AG04450 (cell line): ENCODE measurements at regions not wholly inside any gene's neighbourhood (a gene's known extent, or its start where the extent isn't known, plus 50 kb on each side); places are given as distances from the start of the nearest gene placed in this dataset.

Experiments
- CTCF ChIA-PET: fragments of 300-600, 350-600 bp; formaldehyde crosslinking; extraction: SDS; loops from one replicate; lab custom pipeline; 2022; ENCODE audit warnings: antibody characterized with exemption, inconsistent platforms; lab: Charles Lee
- POLR2A ChIA-PET: fragments of 350-600 bp; formaldehyde crosslinking; extraction: SDS; loops from one replicate; lab custom pipeline; 2021; ENCODE audit warnings: antibody characterized with exemption, inconsistent platforms; lab: Yijun Ruan, JAX
- DNase-seq: peaks from one replicate; pipeline ENCODE4 v3.0.0-alpha.2; 2011; ENCODE audit warnings: low read depth, low spot score
- H3K27ac ChIP-seq: one replicate; pipeline ENCODE4 v1.5.1; 2012; ENCODE audit warnings: low read depth, low read length, control low read depth
- H3K27me3 ChIP-seq: one replicate; pipeline ENCODE4 v1.6.0; 2012; ENCODE audit warnings: low read length; ENCODE audit not compliant: control insufficient read depth, insufficient read depth
- H3K4me3 ChIP-seq: 2 replicates; pipeline ENCODE4 v1.5.1; 2011; ENCODE audit warnings: mild to moderate bottlenecking, low read depth, low read length, control low read depth
- H3K9me3 ChIP-seq: 2 replicates; pipeline ENCODE4 v1.5.1; 2012; ENCODE audit warnings: low read length; ENCODE audit not compliant: control insufficient read depth, insufficient read depth
- TF ChIP-seq, protein P1 (sequence below): IDR thresholded peaks from 2 replicates; pipeline ENCODE4 v1.5.1; 2011; ENCODE audit warnings: low read depth, low read length, control low read depth, inconsistent platforms

DNA sequence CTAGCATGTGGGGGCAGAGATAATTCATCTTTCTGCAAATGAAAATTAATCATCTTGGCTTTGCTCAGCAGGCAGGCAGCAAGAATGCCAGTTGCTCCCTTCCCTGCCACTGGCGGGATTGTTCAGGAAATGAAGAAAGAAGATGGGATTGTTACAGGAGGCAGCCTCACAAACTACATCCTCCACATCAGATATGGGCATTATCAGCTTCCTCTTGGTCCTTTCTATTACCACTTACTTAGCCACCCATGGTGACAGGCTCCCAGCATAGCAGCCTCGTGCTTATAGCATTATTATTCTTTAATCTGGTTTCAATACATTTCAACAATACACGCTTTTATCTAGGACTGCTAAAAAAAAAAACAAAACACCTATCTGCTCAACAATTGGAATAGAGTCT lies 461.6 kb upstream of the ISX start:
- POLR2A ChIA-PET = no interaction called here
- peaks cover 18% of the 10 kb centered on the region for H3K9me3 ChIP-seq
- no peak for DNase-seq
- H3K4me3 ChIP-seq = no peak overlapping the region
- CTCF ChIA-PET = no interaction called here
- no peak overlapping the region for H3K27ac ChIP-seq
- no peaks in the 10 kb centered on the region for H3K27me3 ChIP-seq
- TF ChIP-seq, protein P1, sequence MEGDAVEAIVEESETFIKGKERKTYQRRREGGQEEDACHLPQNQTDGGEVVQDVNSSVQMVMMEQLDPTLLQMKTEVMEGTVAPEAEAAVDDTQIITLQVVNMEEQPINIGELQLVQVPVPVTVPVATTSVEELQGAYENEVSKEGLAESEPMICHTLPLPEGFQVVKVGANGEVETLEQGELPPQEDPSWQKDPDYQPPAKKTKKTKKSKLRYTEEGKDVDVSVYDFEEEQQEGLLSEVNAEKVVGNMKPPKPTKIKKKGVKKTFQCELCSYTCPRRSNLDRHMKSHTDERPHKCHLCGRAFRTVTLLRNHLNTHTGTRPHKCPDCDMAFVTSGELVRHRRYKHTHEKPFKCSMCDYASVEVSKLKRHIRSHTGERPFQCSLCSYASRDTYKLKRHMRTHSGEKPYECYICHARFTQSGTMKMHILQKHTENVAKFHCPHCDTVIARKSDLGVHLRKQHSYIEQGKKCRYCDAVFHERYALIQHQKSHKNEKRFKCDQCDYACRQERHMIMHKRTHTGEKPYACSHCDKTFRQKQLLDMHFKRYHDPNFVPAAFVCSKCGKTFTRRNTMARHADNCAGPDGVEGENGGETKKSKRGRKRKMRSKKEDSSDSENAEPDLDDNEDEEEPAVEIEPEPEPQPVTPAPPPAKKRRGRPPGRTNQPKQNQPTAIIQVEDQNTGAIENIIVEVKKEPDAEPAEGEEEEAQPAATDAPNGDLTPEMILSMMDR = no peak

DNA sequence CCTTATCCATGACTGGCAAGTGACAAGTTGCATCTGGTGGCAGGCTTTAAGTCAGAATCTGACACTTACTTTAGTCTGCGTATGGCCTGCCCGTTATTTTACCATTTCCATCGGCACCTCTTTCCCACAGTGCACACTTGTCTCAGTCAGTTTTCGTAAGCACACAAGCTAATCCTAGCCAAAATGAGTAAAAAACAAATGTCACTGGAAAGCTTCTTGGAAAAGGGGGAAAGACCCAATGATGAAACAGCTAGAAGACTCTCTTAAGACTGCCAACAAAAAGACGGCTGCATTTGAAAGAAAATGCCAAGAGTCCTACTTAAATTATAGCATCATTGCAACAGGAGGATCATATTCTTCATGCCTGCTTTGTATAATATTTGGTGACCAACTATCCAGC lies 457.9 kb upstream of the ISX start:
- no peaks in the 10 kb centered on the region for H3K27me3 ChIP-seq
- TF ChIP-seq, protein P1 = no peak
- CTCF ChIA-PET = no interaction called here
- H3K27ac ChIP-seq = no peak overlapping the region
- POLR2A ChIA-PET = no interaction called here
- no peak overlapping the region for H3K4me3 ChIP-seq
- peaks cover 8% of the 10 kb centered on the region for H3K9me3 ChIP-seq
- DNase-seq = no peak

DNA sequence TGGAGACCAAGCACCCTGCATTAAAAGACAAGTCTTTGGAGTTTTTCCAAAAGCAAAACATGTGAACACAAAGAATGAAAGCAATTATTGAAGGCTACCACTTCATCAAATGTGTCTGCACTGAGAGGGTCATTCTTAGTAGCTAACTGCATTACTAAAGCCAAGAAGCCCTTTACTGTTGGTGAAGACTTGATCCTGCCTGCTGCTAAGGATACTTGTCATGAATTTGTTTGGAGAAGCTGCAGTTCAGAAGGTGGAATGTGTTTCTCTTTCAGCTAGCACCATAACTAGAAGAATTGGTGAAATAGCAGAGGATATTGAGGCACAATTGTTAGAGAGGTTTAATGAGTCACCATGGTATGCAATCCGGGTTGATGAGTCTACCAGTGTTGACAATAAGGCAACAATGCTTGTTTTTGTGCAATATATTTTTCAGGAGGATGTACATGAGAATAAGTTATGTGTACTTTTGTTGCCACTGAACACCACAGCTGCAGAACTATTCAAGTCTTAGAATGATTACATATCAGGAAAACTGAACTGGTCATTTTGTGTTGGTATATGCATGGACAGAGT lies 457.3 kb upstream of the ISX start:
- Histone ChIP-seq H3K27ac (no peak overlapping the region), H3K4me3 (no peak overlapping the region), H3K27me3 (no peaks in the 10 kb centered on the region), H3K9me3 (peaks cover 5% of the 10 kb centered on the region)
- ChIA-PET POLR2A (no interaction called here), CTCF (no interaction called here)
- no peak for DNase-seq
- TF ChIP-seq, protein P1 = no peak

DNA sequence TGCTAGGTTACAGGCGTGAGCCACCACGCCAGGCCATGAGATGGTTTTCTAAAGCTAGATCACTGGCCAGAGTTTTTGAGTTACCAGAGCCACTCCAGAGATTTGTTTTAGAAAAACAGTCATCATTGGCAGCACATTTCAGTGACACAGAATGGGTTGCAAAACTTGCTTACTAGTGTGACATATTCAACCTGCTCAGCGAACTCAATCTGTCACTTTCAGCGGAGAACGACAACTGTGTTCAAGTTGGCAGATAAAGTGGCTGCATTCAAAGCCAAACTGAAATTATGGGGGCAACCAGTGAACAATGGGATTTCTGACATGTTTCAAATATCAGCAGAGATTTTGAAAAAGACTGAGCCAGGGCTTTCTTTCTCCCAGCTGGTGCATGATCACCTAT lies 456.3 kb upstream of the ISX start:
- no peak for DNase-seq
- Histone ChIP-seq H3K27me3 (no peaks in the 10 kb centered on the region), H3K27ac (no peak overlapping the region), H3K4me3 (no peak overlapping the region), H3K9me3 (peaks cover 11% of the 10 kb centered on the region)
- CTCF ChIA-PET = no interaction called here
- TF ChIP-seq, protein P1 = no peak
- POLR2A ChIA-PET = no interaction called here

DNA sequence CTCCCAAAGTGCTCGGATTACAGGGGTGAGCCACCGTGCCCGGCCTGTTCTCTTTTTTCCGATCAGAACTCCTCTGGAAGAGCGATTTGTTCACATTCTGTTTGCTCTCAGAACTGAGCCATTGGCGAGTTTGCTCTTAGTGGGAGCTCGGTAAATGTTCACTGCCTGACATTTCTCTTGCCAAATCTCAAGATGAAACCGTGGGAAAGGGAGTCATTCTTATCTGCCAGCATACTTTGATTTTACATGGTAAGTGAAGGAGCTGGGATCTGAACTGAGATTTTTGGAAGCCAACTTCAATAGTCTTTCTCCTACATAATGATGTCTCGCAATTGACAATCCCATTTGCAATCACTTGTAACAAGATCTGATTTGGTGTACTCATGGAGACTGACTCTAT lies 445.8 kb upstream of the ISX start:
- TF ChIP-seq, protein P1 = no peak
- ChIA-PET CTCF (no interaction called here), POLR2A (no interaction called here)
- Histone ChIP-seq H3K27me3 (no peaks in the 10 kb centered on the region), H3K27ac (no peak overlapping the region), H3K4me3 (no peak overlapping the region), H3K9me3 (peaks cover 32% of the 10 kb centered on the region)
- no peak for DNase-seq
